D341Med (cell line): ENCODE measurements at regions not wholly inside any gene's neighbourhood (a gene's known extent, or its start where the extent isn't known, plus 50 kb on each side); places are given as distances from the start of the nearest gene placed in this dataset.

ENCODE experiments used
- DNase-seq: peaks from one replicate; pipeline ENCODE4 v3.0.0; 2012; ENCODE audit warnings: low spot score

DNA sequence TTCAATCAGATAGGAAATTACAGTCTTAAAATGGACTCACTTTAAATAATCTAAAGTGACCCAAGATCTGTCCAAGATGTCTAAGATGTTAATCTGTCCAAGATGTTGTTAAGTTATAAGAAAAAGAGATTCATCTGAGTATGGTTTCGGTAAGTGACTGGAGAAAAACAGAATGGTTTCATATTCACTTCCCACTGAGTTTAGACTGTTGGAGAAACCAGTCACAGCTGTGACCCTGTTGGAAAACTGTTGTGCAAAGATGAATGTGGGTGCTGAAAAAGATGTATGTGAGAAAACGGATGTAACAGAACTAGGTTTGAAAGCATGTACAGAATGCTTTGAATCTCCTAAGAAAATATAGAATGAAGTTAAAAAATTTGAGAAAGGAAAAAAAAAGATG, 325.9 kb downstream of the COL12A1 start:
- no peak for DNase-seq

DNA sequence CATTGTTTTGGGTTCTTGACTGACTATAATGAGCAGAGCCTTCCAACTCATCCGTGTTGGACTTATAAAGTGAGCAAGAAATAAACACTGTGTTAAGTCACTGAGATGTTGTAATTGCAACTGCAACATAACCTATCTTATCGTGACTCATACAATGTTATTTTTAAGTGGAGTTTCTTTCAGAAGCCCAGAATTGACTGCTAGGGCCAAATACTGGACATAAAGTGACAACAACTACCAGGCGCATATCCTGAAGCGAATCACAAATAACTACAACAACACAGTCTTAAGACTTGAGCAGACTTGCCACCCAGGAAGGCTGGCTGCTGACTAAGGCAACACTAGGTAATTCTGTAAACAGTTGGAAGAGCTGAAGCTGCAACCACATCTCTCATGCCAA, 326.6 kb downstream of the COL12A1 start:
- no peak for DNase-seq

DNA sequence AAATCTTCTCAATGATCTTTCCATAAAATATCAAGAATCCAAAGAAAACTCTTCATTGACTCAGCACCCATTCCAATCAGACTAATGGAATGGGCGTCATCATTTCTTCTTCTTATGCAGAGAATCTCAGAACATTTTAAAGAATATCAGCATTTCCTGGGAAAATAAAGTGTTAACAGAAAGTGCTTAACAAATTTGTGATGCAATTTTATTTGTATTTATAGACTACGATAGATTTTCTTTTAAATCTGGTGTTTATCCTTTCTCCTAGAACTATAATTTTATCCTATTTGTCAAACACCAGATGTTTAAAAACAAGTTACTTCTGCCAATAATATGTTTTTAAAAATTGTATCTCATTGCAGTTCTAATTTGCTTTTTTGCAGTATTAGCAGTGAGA, 330.7 kb downstream of the COL12A1 start:
- DNase-seq, result no peak

DNA sequence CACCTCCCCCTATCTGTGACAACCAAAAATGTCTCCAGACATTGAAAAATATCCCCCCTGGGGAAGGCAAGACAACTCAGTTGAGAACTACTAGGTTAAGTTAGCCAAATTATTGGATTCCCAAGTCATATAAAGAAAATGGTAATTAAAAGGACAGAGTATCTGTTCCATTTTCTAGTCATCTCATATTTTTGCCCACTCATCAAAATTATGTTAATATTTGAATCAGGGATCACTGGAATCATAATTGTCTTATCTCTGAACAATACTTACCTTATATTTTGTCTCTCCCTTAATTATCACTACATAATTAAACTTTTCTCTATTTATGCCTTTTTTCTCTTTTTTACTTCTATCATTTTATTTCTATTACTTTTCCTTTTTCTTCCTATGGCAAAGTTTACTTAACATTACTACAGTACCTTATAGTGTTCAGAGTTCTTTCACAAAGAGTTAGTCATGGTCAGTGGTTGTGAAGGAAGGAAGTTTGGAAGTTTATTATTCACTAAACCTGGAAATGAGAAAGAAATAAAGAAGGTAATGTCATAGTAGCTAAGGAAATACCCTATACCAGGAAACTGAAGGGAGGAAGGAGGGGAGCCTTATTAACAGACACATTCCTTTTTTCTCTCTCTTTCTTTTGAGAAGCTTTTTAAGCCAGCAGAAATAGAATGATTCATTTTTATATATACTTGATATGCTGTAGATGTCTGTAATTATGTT, 332.9 kb downstream of the COL12A1 start:
- DNase-seq, result no peak

DNA sequence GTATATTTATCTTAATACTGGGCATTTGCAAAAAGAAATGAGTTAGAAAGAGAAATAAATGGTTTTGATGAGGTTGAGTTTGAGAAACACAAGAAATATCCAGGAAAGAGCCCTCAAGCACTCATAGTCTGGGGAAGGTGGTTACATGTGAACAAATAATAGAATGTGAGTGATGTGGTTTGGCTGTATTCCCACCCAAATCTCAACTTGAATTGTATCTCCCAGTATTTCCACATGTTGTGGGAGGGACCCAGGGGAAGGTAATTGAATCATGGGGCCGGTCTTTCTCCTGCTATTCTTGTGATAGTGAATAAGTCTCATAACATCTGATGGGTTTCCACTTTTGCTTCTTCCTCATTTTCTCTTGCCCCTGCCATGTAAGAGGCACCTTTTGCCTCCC, 334.1 kb downstream of the COL12A1 start:
- no peak for DNase-seq

DNA sequence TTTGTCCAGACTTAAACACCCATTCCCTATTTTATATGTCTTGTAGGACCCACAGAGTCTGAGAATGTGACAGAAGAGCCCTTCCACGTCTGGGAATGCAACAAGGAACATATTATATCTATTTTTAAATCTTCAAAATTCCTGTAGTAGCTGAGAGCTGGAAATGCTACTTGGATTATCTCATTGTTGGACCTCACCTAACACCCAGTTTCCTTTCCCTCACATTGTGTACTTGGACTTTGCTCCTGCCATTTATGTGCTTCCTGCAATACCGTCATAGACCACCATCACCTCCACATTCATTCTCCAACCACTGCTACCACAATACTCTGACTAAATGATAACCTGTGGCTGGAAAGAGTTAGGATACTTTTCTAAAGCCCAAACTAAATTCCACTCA, 335.4 kb downstream of the COL12A1 start:
- no peak for DNase-seq

DNA sequence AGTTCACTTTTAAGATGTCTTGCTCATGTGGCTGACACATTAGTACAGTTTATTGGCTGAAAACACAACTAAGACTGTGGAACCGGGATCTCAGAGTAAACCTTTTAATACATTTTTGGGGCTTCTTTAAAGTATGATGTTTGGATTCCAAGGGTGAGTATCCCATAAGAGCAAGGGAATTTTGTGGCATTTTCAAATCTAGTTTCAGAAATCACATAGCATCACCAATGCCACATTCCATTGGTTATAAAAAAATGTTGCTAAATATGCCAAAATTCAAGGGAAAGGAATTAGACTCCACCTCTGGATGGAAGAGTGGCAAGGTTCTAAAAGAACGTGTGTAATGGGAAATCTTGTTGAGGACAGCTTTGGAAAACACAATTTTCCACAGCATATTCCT, 338.6 kb downstream of the COL12A1 start:
- DNase-seq, result no peak

GRCh38 chr6:74863968-74864367, 341.9 kb downstream of the COL12A1 start:
- no peak for DNase-seq

- no peak for DNase-seq
Measured at GRCh38 chr6:74860456-74860855, 345.4 kb downstream of the COL12A1 start.

DNA sequence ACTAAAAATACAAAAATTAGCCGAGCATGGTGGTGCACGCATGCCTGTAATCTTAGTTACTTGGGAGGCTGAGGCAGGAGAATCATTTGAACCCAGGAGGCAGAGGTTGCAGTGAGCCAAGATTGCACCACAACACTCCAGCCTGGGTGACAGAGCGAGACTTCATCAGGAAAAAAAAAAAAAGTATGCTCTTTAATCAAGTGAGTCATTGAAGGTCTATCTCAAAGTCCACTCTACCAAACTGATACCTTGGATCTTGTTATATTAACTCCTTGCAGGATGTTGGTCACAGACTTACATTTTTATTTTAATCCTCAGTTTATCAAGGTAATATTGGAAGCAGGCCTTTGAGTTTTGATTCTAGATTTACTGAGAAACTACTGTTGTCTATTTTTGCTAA, 348.7 kb downstream of the COL12A1 start:
- DNase-seq, result no peak

- DNase-seq, result no peak
Measured at GRCh38 chr6:74853991-74854390, 351.9 kb downstream of the COL12A1 start.

DNA sequence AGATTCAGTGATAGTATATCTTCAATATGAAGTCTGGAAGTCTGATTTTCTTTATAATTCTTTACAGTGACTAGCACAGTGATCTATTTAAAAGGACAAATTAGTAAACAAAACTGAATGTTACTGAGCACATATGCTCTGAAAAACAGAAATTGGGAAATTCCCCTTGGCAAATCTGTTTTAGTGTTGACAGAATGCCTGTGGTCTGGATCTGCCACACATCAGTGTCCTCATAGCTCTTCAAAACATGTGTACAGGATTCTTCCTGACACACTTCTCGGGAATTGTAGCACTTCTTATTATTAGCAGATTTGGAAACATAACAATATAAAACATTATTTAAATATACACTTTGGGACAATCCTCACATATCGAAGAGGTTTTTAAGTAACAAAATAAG, 354.3 kb downstream of the COL12A1 start:
- DNase-seq, result no peak

- DNase-seq, result no peak
Measured at GRCh38 chr6:74840953-74841352, 364.9 kb downstream of the COL12A1 start.

GRCh38 chr6:74834967-74835366, 370.9 kb downstream of the COL12A1 start:
- no peak for DNase-seq

- no peak for DNase-seq
Measured at GRCh38 chr6:74826263-74826662, 379.6 kb downstream of the COL12A1 start.

DNA sequence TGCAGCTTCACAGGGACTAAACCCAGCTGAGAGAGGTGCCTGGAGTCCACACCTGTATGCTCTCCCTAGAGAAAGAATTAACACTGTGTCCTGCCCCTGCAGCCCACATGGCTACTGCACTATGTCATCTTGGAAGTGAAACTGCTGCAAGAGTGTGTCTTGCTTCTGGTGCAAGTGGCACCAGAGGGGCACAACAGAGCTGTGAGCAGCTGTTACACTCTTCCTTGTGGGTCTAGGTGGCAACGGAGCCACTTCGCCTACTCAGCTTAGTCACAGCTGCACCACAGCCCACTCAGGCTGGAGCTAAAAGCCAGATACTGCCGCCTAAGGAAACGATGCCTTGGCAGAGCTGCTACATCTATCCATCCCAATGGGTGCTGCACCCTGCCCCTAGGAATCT, 391.4 kb downstream of the COL12A1 start:
- no peak for DNase-seq

- DNase-seq, result no peak
Measured at GRCh38 chr6:74807674-74808073, 398.2 kb downstream of the COL12A1 start.

GRCh38 chr6:74805916-74806696, 399.7 kb downstream of the COL12A1 start:
- DNase-seq, result no peak

GRCh38 chr6:74798302-74798701, 407.6 kb downstream of the COL12A1 start:
- no peak for DNase-seq

- DNase-seq, result no peak
Measured at GRCh38 chr6:74785236-74785635, 420.6 kb downstream of the COL12A1 start.

DNA sequence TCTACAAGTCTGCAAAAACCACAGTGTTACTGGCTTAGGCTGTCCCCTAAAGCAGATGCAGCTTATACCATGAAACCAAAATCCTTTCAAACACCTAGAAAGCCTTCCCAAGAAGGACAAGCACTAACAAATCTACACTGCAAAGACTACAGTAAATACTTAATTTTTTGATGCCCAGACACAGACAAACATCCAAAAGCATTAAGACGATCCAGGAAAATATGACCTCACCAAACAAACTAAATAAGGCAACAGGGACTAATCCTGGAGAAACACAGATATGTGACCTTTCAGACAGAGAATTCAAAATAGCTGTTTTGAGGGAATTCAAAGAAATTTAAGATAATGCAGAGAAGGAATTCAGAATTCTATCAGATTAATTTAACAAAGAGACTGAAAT, 423.5 kb downstream of the COL12A1 start:
- DNase-seq, result no peak

DNA sequence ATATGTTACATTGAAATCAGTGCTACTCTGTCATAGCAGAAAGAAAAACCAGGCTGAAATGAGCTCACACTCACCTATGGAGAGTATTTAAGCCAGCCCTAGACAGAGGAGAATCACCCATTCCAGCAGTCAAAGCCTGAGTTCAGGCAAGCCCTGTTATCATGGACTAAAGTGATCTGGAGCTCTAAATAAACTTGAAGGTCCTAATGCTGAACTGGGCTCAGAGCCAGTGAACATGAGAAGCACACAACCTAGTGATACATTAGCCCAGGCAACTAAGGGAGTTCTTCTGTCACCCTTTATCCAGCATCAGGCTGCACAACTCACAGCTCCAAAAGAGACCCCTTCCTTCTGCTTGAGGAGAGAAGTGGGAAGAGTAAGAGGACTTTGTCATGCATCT, 425.0 kb downstream of the COL12A1 start:
- DNase-seq, result no peak

DNA sequence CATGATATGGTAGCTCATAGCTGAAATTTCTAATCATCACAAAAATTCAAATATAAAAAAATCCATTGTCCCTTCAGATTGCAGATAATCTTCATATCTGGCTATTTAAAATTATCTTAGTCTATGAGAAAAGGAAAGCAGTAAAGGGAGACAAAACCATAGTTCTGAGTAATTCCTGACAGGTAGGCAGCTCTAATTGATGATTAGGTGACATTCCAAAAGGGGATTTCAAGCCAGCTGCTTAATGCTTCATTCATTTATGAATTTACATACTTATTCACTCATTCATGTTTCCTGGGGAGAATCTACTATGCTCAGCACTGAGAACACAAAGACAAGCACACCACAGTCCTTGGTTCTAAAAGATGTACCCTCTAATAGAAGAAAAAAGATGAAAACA, 437.1 kb downstream of the COL12A1 start:
- no peak for DNase-seq

DNA sequence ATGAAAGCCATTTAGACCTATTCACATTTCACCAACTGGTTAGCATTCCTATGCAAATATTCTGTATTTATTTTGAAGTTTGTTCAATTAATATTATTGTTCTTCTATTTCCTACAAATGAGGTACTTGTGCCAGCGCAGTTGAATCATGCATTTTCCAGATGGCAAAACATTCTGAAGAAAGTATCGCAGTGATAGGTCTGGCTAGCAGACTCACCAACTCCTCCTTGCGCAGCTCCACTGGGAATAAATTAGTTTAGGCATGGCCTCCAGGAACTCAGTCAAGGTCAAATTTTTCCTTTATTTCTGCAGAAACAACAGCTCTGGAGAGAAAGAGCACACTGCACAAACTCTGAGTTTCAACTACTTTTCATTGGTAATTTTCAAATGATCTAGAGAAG, 437.7 kb downstream of the COL12A1 start:
- DNase-seq, result no peak
